Endothelial cell of umbilical vein (primary cell): ENCODE measurements at regions not wholly inside any gene's neighbourhood (a gene's known extent, or its start where the extent isn't known, plus 50 kb on each side); places are given as distances from the start of the nearest gene placed in this dataset.

ENCODE experiments used
- BruUV-seq: library from RNA; stranded (reverse); fragments of 400-500 nt; replicated peaks from 2 replicates; lab custom pipeline; 2021; lab: Mats Ljungman, UMichigan
- CTCF ChIA-PET: fragments of 300-600, 350-600 bp; sonication (Branson Sonifier 250); formaldehyde crosslinking; loops from one replicate; lab custom pipeline; 2021; ENCODE audit warnings: antibody characterized with exemption, inconsistent platforms; lab: Charles Lee
- POLR2A ChIA-PET: fragments of 300-600, 350-600 bp; sonication (Branson Sonifier 250); formaldehyde crosslinking; loops from one replicate; lab custom pipeline; 2021; ENCODE audit warnings: antibody characterized with exemption, inconsistent platforms; lab: Charles Lee
- DNase-seq: peaks from one replicate; pipeline ENCODE4 v3.0.0-alpha.2; 2011; ENCODE audit warnings: low read depth, low spot score
- FAIRE-seq: peaks from 2 replicates; lab custom pipeline; 2011; peaks lifted over from hg19 to GRCh38; lab: Jason Lieb, UNC
- H2AFZ ChIP-seq: 2 replicates; pipeline ENCODE4 v1.6.0; 2012; ENCODE audit warnings: low read depth, low read length, control low read depth, inconsistent platforms
- H3K27ac ChIP-seq: 2 replicates; pipeline ENCODE4 v1.5.1; 2011; ENCODE audit warnings: low read depth, mild to moderate bottlenecking, control low read depth, low read length, moderate library complexity; ENCODE audit not compliant: insufficient read depth
- H3K27me3 ChIP-seq, 2 experiments: 2 replicates each; pipeline versions ENCODE4 v1.6.0 to v1.6.1; 2011; ENCODE audit warnings: low read length in 2 of 2, mixed read lengths in 1 of 2; ENCODE audit not compliant: control insufficient read depth in 2 of 2, insufficient read depth in 2 of 2
- H3K36me3 ChIP-seq, 2 experiments: 2 replicates in 1 of 2; 3 replicates in 1 of 2; pipeline ENCODE4 v1.5.1; 2011; ENCODE audit warnings: low read length in 2 of 2, mild to moderate bottlenecking in 1 of 2, moderate library complexity in 1 of 2; ENCODE audit not compliant: control insufficient read depth in 2 of 2, insufficient read depth in 2 of 2; ENCODE audit errors: extremely low read depth in 1 of 2
- H3K4me1 ChIP-seq: 3 replicates; pipeline ENCODE4 v1.5.1; 2011; ENCODE audit warnings: mild to moderate bottlenecking, low read length; ENCODE audit not compliant: control insufficient read depth, insufficient read depth; ENCODE audit errors: extremely low read depth
- H3K4me2 ChIP-seq: 2 replicates; pipeline ENCODE4 v1.6.1; 2011; ENCODE audit warnings: low read length, control low read depth, mixed read lengths; ENCODE audit not compliant: insufficient read depth
- H3K4me3 ChIP-seq, 3 experiments: fragments of 200-600 bp in 1 of 3; sonication (generic), shearing (Covaris generic) in 1 of 3; replicated peaks in 1 of 3; 2 replicates each; pipeline ENCODE4 v1.5.1; 2011 to 2016; ENCODE audit warnings: control low read depth in 3 of 3, low read length in 3 of 3, mild to moderate bottlenecking in 2 of 3, inconsistent platforms in 1 of 3, low read depth in 1 of 3, moderate library complexity in 1 of 3; ENCODE audit not compliant: insufficient read depth in 1 of 3
- H3K79me2 ChIP-seq: 2 replicates; pipeline ENCODE4 v1.6.0; 2012; ENCODE audit warnings: low read length, inconsistent platforms; ENCODE audit not compliant: control insufficient read depth, insufficient read depth
- H3K9ac ChIP-seq: replicated peaks from 2 replicates; pipeline ENCODE3; 2011; ENCODE audit warnings: low read length, control low read depth; ENCODE audit not compliant: insufficient read depth; ENCODE audit errors: extremely low read depth
- H3K9me1 ChIP-seq: replicated peaks from 3 replicates; pipeline ENCODE4 v1.6.0; 2011; ENCODE audit warnings: mild to moderate bottlenecking, low read length; ENCODE audit not compliant: control insufficient read depth, insufficient read depth; ENCODE audit errors: extremely low read depth
- H3K9me3 ChIP-seq: replicated peaks from 2 replicates; pipeline ENCODE4 v1.5.1; 2012; ENCODE audit warnings: low read length, inconsistent platforms; ENCODE audit not compliant: control insufficient read depth, insufficient read depth
- H4K20me1 ChIP-seq: replicated peaks from 2 replicates; pipeline ENCODE3; 2011; ENCODE audit warnings: mild to moderate bottlenecking, low read length; ENCODE audit not compliant: control insufficient read depth, insufficient read depth; ENCODE audit errors: extremely low read depth
- CTCF ChIP-seq, 2 donors: IDR thresholded peaks; 1 replicate in 1 of 2; 2 replicates in 1 of 2; pipeline ENCODE4 v1.5.1; 2011; ENCODE audit warnings: low read length in 2 of 2, mild to moderate bottlenecking in 2 of 2, moderate library complexity in 2 of 2, control low read depth in 1 of 2, inconsistent platforms in 1 of 2, low read depth in 1 of 2; ENCODE audit not compliant: insufficient read depth in 1 of 2; ENCODE audit errors: extremely low read depth in 1 of 2
- EZH2 ChIP-seq: IDR thresholded peaks from 2 replicates; pipeline ENCODE4 v1.6.1; 2012; ENCODE audit warnings: borderline replicate concordance, low read depth, mild to moderate bottlenecking, moderate library complexity, low read length, inconsistent platforms; ENCODE audit not compliant: severe bottlenecking
- FOS ChIP-seq: IDR thresholded peaks from 2 replicates; pipeline ENCODE4 v1.6.1; 2011; ENCODE audit warnings: mild to moderate bottlenecking, low read length, moderate library complexity, borderline replicate concordance; ENCODE audit not compliant: insufficient read depth
- GATA2 ChIP-seq: IDR thresholded peaks from 2 replicates; pipeline ENCODE4 v1.7.0; 2011; ENCODE audit warnings: low read depth, mild to moderate bottlenecking, moderate library complexity, mixed read lengths, low read length; ENCODE audit not compliant: insufficient read length, insufficient read depth
- JUN ChIP-seq: IDR thresholded peaks from 2 replicates; pipeline ENCODE4 v1.6.1; 2011; ENCODE audit warnings: borderline replicate concordance, low read depth; ENCODE audit not compliant: insufficient read length, insufficient read depth
- MAX ChIP-seq: IDR thresholded peaks from 2 replicates; pipeline ENCODE4 v1.6.1; 2011; ENCODE audit not compliant: insufficient read depth, insufficient read length
- MYC ChIP-seq: IDR thresholded peaks from one replicate; pipeline ENCODE4 v1.6.1; 2011; ENCODE audit warnings: mild to moderate bottlenecking, low read depth, low read length
- POLR2A ChIP-seq: IDR thresholded peaks from 2 replicates; pipeline ENCODE4 v1.6.1; 2012; ENCODE audit warnings: low read depth, mild to moderate bottlenecking, control low read depth, low read length
- POLR2AphosphoS5 ChIP-seq: IDR thresholded peaks from 2 replicates; pipeline ENCODE4 v1.6.1; 2012; ENCODE audit warnings: low read depth, mild to moderate bottlenecking, control low read depth, low read length, moderate library complexity; ENCODE audit not compliant: insufficient read depth
- dilution Hi-C: fragments of 300-500 bp; cut with MboI; formaldehyde crosslinking; loops from one replicate; pipeline ENCODE4 v1.15.0; 2019; ENCODE audit warnings: low sequenced_read_pairs; ENCODE audit not compliant: extremely low pct_ligation_motif_present
- intact Hi-C: fragments of 100-400 bp; cut with micrococcal nuclease; formaldehyde crosslinking; loops from one replicate; pipeline ENCODE4 v1.10.0; 2022

- POLR2A ChIA-PET = no interaction called here
- Histone ChIP-seq H3K79me2 (no peaks in the 10 kb centered on the region), H3K27me3 (peaks cover 2 to 10% of the 10 kb centered on the region in 2 experiments), H3K4me3 (no peak overlapping the region), H3K9me1 (no peaks in the 10 kb centered on the region), H3K9ac (no peak overlapping the region), H3K27ac (no peak overlapping the region), H3K4me1 (no peaks in the 10 kb centered on the region), H4K20me1 (no peaks in the 10 kb centered on the region), H3K4me2 (no peak overlapping the region), H2AFZ (no peak overlapping the region), H3K9me3 (no peaks in the 10 kb centered on the region), H3K36me3 (no peaks in the 10 kb centered on the region)
- BruUV-seq = no TSS peak
- CTCF ChIA-PET = interaction anchor here (1.5 to 4.7 kb wide), 3 partner anchors 9 to 333 kb away, joined by 4 to 29 read pairs (median 12); no protein-coding TSS in a partner anchor
- no peak for FAIRE-seq
- dilution Hi-C loops = no loop called here
- no peak for DNase-seq
- intact Hi-C loops = no loop called here
- TF ChIP-seq EZH2 = no peak
- TF ChIP-seq MAX = no peak
- no peak for TF ChIP-seq MYC
- TF ChIP-seq POLR2A = no peak
- TF ChIP-seq POLR2AphosphoS5 = no peak
- TF ChIP-seq GATA2 = no peak
- TF ChIP-seq FOS = no peak
Observed at GRCh38 chr13:39283072-39283471, 244.8 kb downstream of the NHLRC3 start.

GRCh38 chr13:39284801-39285388 lies 246.6 kb downstream of the NHLRC3 start:
- dilution Hi-C loops = no loop called here
- no peak overlapping the region for H3K4me2 ChIP-seq
- FAIRE-seq = no peak

More at GRCh38 chr13:39284801-39285388, 246.6 kb downstream of the NHLRC3 start:
- TF ChIP-seq MYC (no peak), EZH2 (no peak), CTCF (IDR thresholded peaks at IDR 0.05; ENCODE audit: extremely low read depth in 1 of 2, insufficient read depth in 1 of 2, low read depth in 1 of 2, low read length in 2 of 2) (no peak), FOS (no peak), JUN (no peak)
- H3K27me3 ChIP-seq = peaks cover 2 to 10% of the 10 kb centered on the region in 2 experiments
- no peak overlapping the region for H3K9ac ChIP-seq
- no peak for DNase-seq
- no peaks in the 10 kb centered on the region for H3K9me3 ChIP-seq
- H3K4me3 ChIP-seq = no peak overlapping the region
- no peaks in the 10 kb centered on the region for H3K9me1 ChIP-seq
- no peak overlapping the region for H2AFZ ChIP-seq
- intact Hi-C loops = no loop called here
- no peaks in the 10 kb centered on the region for H3K79me2 ChIP-seq
- H4K20me1 ChIP-seq = no peaks in the 10 kb centered on the region
- BruUV-seq = no TSS peak
- ChIA-PET CTCF (interaction anchor here (2.3 to 4.7 kb wide), 2 partner anchors 327 to 331 kb away, joined by 12 to 29 read pairs; no protein-coding TSS in a partner anchor), POLR2A (no interaction called here)
- H3K4me1 ChIP-seq = no peaks in the 10 kb centered on the region
- H3K27ac ChIP-seq = no peak overlapping the region
- no peaks in the 10 kb centered on the region for H3K36me3 ChIP-seq
